HG03196 (cell line): ENCODE measurements at regions not wholly inside any gene's neighbourhood (a gene's known extent, or its start where the extent isn't known, plus 50 kb on each side); places are given as distances from the start of the nearest gene placed in this dataset.

Experiments
- ATAC-seq: cut with Tn5 transposase; IDR thresholded peaks from one replicate; pipeline ENCODE4 v1.9.1; 2021; ENCODE audit not compliant: unreplicated experiment

GRCh38 chr7:155984609-155985405 lies 172.5 kb upstream of the SHH start:
- no peak for ATAC-seq

- ATAC-seq = no peak
Measured at GRCh38 chr7:155984028-155984580, 171.8 kb upstream of the SHH start.

GRCh38 chr7:155983176-155983815 lies 171.0 kb upstream of the SHH start:
- no peak for ATAC-seq

GRCh38 chr7:155981703-155982102 lies 169.4 kb upstream of the SHH start:
- ATAC-seq = no peak

- ATAC-seq = no peak
Measured at GRCh38 chr7:155980841-155981240, 168.6 kb upstream of the SHH start.

DNA sequence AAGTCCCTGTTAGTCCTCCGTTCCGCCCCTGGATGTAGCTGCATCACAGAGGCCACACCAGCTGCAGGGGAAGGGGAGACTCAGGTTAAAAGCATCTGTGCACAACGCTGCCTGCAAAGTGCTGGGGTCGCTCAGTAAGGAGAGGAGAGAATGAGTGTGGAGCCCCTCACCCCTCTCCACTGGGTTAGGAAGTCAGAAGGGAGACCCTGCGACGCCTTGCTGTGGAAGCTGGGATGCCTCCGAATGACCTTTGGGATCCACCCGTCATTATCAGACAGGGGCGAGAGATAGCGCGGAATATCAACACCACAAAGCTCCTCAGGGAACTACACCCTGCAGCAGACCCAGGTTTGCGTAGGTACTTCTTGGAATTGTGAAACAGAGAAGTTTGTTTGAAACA lies 167.7 kb upstream of the SHH start:
- no peak for ATAC-seq

DNA sequence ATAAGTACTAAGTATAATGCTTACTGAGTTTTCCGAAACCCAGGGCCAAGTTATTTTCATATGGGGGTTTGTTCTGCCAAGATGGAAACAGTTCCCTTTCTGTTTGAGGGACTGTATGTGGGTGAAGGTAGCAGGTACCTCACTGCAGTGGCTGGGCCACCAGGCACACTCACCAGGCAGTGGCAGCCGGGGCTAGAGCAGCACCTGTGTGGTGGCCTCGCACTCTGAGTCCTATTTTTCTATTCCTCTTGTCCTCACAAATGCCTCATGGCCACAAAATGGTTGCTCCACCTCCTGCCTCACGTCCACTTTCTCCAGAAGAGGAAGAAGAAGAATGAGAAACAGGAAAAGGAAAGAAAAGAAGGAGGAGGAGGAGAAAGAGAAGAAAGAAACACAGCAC lies 167.3 kb upstream of the SHH start:
- no peak for ATAC-seq

- ATAC-seq = no peak
Measured at GRCh38 chr7:155975490-155975889, 163.2 kb upstream of the SHH start.

DNA sequence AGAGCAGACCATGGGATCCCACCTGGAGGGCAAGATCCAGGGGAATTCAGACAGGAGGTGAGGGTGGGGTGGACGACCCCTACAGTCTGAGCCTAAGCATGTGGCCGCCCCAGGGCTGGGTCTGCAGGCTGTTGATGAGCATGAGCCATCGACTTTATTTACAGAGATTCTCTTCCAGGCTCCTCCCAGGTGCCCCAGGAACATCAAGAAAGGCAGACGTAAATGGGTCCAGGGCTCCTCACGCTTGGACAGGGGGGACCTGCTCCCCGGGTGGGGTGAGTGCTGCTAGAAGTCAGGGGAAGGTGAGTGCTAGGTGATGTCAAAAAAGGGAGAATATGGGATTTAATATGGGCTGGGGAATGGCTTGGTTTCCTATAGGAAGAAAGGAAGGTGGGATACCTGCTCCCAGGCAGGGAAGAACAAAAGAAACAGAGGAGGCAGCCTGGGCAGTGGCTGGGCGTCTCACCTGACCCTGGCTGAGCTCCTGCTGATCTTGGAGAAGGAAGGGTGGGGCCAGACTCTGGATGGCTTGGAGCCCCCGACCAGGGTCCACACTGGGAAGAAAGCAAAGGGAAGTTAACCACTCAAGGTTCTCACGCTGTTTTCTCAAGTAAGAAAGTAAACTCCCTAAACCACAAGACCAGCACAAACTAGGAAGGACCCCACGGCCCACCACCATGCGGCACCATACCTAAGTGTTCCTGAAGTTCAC lies 162.1 kb upstream of the SHH start:
- ATAC-seq = no peak

GRCh38 chr7:155973451-155973997 lies 161.3 kb upstream of the SHH start:
- ATAC-seq = no peak

DNA sequence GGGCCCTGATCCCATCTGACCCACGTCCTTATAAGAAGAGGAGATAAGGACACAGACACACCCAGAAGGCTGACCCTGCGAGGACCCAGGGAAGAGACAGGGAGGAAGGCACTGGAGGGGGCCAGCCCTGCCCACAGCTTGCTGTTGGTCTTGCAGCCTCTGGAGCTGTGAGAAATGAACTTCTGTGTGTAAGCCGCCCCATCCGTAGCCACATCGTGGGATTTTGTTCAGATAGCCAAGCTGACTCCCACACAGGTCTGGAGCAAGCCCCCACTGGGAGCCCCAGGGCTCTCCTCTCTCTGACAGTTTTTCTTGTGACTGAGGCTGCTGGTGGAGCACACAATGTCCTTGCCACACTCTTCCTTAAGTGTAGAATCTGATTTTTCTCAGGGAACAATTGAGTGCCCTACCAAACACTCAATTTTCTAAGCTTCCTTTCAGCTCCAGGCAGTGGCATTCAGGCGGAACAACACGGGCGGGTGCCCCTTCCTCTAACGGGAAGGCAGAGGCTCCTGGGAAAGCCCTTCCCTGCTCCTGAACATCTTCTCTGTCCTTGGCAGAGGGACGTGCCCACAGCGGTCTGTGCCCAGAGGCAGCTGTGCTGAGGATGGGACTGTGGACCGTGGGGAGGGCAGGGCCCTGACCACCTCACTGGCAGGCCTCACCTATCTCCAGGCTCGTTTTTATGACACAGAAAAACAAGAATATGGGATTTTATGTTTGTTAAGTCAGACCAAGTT lies 160.6 kb upstream of the SHH start:
- no peak for ATAC-seq

DNA sequence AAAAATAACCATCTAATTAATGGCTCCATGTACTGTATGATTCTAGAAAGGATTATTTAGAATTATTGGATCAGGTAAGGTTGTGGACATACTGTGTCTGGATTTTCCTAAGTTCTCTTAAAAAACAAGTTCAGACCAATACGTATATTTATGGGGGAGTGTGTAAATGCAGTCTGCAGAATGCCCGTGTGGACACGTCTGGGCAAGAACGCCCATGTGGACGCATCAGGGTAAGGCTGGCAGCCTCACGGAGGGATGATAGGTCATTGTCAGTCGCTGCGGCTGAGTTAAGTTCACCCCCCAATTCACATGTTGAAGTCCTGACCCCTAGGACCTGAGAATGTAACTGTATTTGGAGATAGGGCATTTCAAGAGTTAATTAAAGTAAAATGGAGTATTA lies 160.0 kb upstream of the SHH start:
- ATAC-seq = no peak

DNA sequence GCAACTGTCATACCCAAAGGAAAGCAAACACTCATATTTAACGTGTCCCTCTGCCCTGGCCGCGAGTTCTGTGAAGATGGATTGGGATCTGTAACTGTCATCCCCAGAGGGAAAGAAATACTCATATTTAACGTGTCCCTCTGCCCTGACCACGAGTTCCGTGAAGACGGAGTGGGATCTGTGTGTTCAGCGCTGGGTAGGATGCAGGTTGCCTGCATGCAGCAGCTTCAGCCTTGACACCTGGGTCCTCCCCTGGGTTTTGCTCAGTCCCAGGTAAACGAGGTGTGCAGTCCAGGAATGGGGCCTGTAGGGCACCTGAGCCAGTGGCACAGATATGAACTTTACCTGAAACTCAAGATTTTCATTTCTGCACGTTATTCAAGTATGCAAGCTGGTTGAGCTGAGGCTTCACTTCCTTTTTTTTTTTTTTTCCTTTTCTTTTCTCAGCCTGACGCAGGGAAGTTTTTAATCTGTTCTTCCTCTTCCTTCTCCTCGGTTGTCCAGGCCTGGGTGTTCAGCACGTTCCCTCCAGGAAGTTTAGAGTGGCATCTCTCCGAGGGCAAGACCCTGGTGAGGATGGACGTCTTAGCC lies 159.0 kb upstream of the SHH start:
- no peak for ATAC-seq

- ATAC-seq = no peak
Measured at GRCh38 chr7:155969192-155969929, 157.1 kb upstream of the SHH start.

DNA sequence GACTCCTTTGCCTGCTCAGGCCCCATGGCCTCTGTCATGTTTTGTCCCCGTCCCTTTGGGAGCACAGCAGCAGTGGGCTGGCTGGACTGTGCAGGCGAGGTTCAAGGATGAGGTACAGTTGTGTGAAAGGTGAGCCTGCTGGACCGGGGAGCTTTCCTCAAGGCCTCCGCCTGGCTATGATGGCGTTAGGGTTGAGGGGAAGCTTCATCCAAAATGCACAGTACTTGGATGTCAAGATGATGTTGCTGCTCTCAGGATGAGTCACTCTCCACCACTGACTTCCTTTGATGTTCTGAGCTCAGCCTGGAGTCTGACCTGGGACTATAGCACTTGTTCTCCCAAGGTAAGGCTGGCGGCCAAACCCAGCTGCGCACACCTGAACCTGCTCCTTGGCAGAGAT lies 152.7 kb upstream of the SHH start:
- ATAC-seq = no peak

DNA sequence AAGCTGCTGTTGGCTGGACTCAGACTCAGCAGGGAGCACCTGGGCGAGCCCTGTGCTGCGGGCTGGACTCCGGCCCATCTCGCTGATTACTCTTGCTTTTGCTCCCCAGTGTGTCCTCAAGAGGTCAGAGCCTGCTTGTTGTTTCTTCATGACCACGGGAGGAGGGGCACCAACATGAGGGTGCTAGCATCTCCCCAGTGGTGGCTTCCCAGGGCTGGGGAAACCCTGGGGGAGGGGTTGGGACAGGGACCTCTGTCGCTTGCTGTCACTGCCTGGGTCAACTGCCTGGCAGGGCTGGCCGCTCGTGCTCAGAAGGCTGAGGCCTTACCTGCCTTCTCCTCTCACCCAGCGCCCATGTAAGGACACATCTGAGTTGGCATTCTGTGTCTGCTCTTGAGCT lies 152.3 kb upstream of the SHH start:
- no peak for ATAC-seq

- ATAC-seq = no peak
Measured at GRCh38 chr7:155963771-155964195, 151.5 kb upstream of the SHH start.

DNA sequence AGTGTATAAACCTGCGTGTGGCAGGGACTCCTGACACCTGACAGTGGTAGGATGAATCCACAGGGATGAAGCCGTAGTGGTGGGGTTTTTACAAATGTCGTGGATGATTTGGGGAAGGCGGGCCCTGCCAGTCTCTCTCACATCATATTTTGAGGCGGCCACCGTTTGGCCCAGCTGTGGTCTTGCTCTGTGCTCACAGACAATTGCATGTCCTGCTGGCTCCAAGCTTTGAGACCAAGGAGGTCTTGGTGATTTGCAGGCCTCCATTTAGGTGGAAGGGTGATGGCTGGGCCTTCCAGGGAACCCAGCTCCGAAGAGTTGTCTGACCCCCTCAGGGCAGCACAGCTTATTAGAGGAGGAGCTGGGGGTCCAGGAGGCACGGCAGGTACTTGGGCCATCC lies 151.1 kb upstream of the SHH start:
- ATAC-seq = no peak

DNA sequence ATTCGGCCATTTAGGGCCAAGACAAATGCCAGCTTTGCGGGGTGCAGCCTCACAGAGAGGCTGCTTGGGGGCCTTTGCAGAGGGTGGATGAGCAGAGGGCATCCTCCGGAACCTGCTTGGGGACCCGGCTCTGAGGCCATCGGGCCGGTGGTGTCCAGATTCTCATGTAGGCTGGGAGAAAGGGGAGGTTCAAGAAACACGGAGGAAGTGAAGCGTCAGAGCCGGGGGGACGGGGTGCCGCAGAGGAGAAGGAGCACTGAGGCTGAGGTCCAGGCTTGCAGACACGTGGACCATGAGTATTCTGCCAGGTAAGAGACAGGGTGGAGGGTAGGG lies 150.7 kb upstream of the SHH start:
- ATAC-seq = no peak
